GM21360 (cell line): ENCODE measurements at regions not wholly inside any gene's neighbourhood (a gene's known extent, or its start where the extent isn't known, plus 50 kb on each side); places are given as distances from the start of the nearest gene placed in this dataset.
A peak's percentile ranks its signal among the peaks of the same experiment; 100 is the strongest.
"Not testable (repeated sequence)": the region's sequence is repeated elsewhere in the genome, so short reads cannot be mapped to it uniquely, and the experiment has no call there.

Source experiments
- ATAC-seq: cut with Tn5 transposase; IDR thresholded peaks from one replicate; pipeline ENCODE4 v1.9.1; 2021; ENCODE audit warnings: mild to moderate bottlenecking, moderate library complexity; ENCODE audit not compliant: unreplicated experiment

DNA sequence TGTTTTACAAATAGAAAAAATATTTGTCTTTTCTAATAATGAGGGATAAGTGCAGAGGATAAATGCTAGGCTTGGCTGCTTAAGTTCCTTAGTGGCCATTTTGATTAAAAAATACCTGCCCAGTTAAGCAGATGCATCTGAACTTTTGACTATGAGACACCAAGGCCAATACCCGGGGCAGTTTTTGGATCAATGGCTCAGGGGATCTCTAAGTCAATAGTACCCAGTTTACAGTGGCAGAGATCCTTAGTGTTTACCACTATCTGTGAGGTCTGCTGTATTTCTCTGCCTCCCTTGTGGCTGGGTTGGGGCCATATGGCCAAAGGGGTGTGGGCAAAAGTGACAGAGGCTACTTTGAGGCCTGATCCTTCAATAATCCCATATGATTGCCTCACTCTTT lies 184.5 kb upstream of the MAST4 start:
- ATAC-seq = no peak

DNA sequence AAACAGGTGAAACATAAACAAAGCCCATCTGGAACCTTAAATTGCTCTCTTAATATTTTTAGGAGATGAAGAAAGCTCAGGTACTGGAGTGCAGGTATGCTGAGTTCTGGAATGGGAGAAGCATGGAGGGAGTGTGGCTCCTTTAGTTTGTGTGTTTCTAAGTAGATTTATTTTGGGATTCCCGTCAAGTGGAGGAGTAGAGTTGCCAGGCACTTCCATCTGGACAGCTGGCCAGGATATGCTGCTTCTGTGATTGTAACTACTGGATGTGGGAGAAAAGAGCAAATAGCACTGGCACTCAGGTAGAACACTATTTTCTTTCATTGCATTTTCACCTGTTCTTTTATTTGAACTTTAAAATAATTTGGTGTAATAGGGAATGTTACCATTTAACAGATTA lies 182.3 kb upstream of the MAST4 start:
- no peak for ATAC-seq

DNA sequence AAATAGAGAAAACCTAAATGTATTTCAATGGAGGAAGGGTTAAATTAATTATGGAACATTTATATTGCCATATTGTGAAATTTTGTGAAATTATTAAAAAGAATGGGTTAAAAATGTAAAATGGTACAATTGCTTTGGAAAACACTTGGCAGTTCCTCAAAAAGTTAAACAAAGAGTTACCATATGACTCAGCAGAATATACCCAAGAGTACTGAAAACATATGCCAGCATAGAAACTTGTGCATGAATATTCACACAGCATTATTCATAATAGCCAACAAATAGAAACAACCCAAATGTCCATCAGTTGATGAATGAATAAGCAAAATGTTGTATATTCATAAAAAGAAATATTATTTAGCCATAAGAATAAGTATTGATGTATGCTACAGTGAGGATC lies 181.0 kb upstream of the MAST4 start:
- ATAC-seq = no peak

DNA sequence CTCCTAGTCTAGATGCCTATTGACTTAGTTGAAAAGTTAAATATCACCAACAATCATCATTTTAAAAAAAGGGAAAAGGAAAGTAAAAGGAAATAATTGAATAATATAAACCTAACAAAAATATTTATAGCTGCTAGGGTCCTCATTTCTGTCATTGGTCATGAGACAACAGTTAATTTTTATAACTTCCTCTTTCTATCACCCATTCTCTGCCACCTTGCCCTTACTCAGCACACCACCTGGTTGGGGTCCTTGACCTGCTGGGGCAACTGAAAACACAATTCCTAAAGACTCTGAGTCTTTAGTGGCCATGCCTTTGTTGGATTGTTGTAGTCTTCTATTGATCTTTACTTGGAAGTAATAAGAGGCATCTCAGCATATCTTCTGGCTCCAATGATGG lies 179.5 kb upstream of the MAST4 start:
- ATAC-seq = no peak

GRCh38 chr5:66417781-66418180 lies 178.4 kb upstream of the MAST4 start:
- no peak for ATAC-seq

- ATAC-seq = no peak
Measured at GRCh38 chr5:66423484-66423883, 172.7 kb upstream of the MAST4 start.

- no peak for ATAC-seq
Measured at GRCh38 chr5:66425842-66426241, 170.4 kb upstream of the MAST4 start.

DNA sequence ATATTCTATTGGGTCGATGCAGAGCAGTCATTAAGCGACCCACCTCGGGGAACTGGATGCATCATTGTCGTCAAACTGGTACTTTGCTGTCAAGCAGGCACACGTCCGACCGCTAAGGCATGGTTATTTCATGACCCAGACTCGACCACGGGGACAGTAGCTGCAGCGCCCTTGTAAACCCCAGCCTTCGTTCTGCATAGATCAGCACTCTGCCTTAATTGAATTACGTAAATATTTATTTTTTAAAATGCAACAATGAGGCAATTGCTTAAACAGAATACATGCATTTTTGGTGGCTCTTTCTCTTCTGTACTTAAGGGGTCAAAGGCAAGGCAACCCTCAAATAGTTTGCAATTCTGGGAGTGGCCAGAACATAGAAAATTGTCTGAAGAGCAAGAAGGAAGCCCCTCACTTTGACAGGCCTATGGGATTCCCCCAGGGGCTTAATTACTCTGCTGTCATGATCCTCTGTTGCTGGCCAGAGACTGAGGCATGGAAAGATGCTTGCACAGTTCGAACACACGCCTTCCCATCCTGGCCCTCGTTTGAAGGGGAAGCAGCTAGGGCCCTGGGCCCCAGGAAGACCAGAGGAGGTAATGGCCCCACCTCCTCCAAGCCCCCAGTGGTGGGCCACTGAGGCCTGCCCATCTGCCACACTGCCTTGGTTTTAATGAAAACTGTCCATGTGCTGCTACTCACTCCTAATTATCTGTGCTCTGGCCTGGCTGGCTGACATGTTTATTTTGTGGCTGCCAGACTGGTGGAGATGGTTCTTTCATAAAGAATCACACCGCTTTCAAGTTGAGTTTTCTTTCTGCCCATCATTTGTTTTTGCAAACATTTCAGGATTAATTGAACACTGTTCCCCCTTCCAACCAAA lies 169.7 kb upstream of the MAST4 start:
- no peak for ATAC-seq

- no peak for ATAC-seq
Measured at GRCh38 chr5:66427139-66427442, 169.1 kb upstream of the MAST4 start.

DNA sequence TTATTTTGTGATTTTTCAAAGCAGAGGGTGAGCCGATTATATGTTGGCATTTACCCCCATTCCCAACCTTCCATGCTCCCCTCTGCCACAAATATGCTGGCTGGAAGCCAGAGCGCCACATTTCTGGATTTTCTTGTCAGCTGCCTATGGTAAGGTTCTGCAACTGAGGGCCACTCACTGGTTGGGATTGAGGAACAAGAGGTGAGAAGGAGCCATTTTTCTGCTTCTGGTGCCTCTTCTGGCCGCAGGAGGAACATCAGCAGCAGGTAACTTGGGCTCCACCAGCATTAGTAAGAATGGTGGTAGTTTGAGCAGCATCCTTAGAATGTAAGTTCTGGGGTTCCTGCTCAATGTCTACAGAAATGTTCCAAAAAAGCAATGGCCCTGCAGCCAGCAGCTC lies 159.5 kb upstream of the MAST4 start:
- ATAC-seq = no peak

DNA sequence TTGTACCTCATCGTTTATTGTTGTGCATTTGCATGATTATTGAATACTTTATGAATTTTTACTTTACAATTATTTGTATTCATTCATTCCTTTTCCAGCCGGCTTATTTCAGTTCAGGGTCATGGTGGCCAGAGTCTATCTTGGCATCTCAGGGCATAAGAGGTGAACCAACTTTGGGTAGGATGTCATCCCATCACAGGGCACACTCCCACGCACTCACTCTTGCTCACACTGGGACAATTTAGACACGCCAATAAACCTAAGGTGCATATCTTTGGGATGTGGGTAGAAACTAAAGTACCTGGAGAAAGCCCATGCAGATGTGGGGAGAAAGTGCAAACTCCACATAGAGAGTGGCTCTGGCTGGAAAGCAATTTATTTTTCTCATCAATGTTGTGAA lies 158.1 kb upstream of the MAST4 start:
- ATAC-seq = no peak

GRCh38 chr5:66438696-66439095 lies 157.5 kb upstream of the MAST4 start:
- ATAC-seq = no peak

DNA sequence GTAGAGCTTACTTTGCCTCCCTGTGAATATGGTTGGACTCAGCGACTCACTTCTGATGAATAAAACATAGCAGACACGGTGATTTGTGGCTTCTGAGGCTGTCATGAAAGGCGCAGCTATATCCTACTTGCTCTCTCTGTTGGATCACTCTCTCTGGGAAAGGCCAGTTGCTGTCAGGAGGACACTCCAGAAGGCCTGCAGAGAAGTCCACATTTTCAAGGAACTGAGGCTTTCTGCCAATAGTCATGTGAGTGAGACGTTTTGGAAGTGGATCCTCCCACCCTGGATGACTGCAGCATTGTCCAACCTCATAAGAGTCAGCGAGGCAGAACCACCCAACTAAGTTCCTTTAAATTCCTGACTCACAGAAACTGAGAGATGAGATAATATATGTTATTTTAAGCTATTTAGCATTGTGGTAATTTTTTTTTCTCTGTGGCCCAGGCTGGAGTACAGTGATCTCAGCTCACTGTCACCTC lies 156.0 kb upstream of the MAST4 start:
- ATAC-seq = peak; percentile 63

DNA sequence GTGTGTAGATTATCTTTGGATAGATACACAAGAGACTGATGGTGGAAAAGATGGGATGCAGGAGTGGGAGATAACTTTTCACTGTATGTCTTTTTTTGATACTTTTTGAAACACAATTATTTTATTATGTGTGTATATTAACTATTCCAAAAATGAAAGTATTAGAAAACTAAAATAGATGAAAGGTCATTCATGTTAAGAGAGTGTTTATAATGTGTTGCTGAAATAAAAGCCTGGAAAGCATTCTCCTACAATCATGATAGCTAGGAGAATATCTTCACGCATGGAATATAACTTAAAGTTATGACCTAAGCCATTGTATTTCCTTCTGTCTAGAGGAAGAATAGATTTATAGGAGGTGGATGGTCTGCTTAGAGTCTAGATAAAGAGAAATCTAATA lies 154.8 kb upstream of the MAST4 start:
- ATAC-seq = no peak

- ATAC-seq = no peak
Measured at GRCh38 chr5:66442951-66443445, 153.2 kb upstream of the MAST4 start.

DNA sequence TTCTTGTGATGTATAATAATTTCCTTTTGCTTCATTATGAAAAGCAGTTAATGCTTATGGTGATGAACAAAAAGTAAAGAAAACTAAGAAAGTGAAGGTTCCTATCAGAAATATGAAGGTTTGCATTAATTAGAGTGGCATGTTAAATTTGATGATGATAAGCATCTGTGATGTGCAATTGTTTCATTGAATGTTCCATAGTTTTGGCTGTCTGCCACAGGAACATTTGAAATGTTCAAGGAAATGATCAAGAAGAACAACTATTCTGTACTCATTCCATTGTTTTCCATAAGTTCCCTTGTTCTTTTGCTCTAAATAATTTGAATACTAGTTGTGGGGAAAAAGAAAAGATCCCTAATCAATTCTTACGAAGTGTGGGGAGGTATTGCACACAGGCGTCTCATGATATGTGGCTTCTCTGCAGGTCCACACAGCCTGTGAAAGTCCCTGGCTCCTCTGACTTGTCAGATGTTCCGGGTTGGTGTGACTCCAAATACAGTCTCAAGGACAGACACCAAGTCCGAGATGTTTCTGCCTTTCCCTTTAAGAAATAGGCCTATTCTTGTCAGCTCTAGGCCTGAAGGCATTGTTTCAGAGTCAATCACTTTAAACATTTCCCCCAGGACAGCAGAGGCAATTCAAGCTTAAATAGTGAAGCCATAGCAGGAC lies 152.6 kb upstream of the MAST4 start:
- ATAC-seq = no peak

DNA sequence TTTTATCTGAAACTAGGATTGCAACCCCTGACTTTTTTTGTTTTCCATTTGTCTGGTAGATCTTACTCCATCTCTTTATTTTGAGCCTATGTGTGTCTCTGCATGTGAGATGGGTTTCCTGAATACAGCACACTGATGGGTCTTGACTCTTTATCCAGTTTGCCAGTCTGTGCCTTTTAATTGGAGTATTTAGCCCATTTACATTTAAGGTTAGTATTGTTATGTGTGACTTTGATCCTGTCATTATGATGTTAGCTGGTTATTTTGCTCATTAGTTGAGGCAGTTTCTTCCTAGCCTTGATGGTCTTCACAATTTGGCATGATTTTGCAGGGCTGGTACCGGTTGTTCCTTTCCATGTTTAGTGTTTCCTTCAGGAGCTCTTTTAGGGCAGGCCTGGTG lies 148.1 kb upstream of the MAST4 start:
- ATAC-seq = not testable (repeated sequence)

GRCh38 chr5:66450237-66450636 lies 146.0 kb upstream of the MAST4 start:
- ATAC-seq = no peak

DNA sequence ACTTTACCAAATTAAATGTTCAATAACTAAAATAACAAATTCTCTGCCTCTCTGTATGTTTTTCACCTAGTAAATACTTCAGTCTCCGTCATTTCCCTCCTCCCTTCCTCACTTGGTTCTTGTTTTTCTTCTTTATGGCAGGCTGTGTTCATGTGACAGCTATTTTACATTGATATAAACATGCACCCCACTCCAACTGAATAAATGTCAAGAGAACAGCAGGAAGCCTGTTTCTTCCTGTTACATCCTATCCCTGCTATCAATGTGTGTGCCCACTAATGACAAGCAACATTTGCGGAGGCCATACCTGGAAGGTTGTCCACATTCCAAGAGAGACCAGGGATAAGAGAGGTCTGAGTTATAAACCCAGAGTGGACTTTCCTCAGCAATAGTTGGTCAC lies 145.2 kb upstream of the MAST4 start:
- ATAC-seq = no peak

GRCh38 chr5:66452109-66452508 lies 144.1 kb upstream of the MAST4 start:
- ATAC-seq = no peak

- no peak for ATAC-seq
Measured at GRCh38 chr5:66454186-66455078, 141.8 kb upstream of the MAST4 start.
